HCT116 (cell line): ENCODE measurements at regions not wholly inside any gene's neighbourhood (a gene's known extent, or its start where the extent isn't known, plus 50 kb on each side); places are given as distances from the start of the nearest gene placed in this dataset.

Experiments used
- ATF3 ChIP-seq: IDR thresholded peaks from 2 replicates; pipeline ENCODE4 v1.6.1; 2012
- CTCF ChIP-seq, 3 experiments: fragments of 200-600 bp in 1 of 3; sonication (generic) in 1 of 3; IDR thresholded peaks in 2 of 3; conservative IDR thresholded peaks in 1 of 3; 2 replicates each; pipeline ENCODE4 v1.5.1; 2012 to 2017; ENCODE audit warnings: low read depth in 2 of 3, low read length in 2 of 3, antibody characterized with exemption in 1 of 3, borderline replicate concordance in 1 of 3, control low read depth in 1 of 3, mild to moderate bottlenecking in 1 of 3, mixed read lengths in 1 of 3, mixed run types in 1 of 3, moderate library complexity in 1 of 3; ENCODE audit not compliant: insufficient read depth in 1 of 3
- EZH2 ChIP-seq: fragments of 200-600 bp; sonication (generic); IDR thresholded peaks from 2 replicates; pipeline ENCODE4 v1.6.1; 2017; ENCODE audit warnings: antibody characterized with exemption, mixed run types
- EZH2phosphoT487 ChIP-seq: fragments of 200-600 bp; IDR thresholded peaks from 2 replicates; pipeline ENCODE4 v1.6.1; 2018; ENCODE audit warnings: antibody characterized with exemption, borderline replicate concordance
- MAX ChIP-seq: IDR thresholded peaks from 2 replicates; pipeline ENCODE4 v1.6.1; 2012
- POLR2A ChIP-seq: IDR thresholded peaks from 2 replicates; pipeline ENCODE4 v1.7.0; 2011; ENCODE audit warnings: borderline replicate concordance; ENCODE audit not compliant: insufficient read depth, insufficient read length; ENCODE audit errors: extremely low read depth
- POLR2AphosphoS5 ChIP-seq: IDR thresholded peaks from 2 replicates; pipeline ENCODE4 v1.6.1; 2011; ENCODE audit warnings: mild to moderate bottlenecking, low read depth, low read length, moderate library complexity
- REST ChIP-seq: IDR thresholded peaks from 2 replicates; pipeline ENCODE4 v1.6.1; 2012; ENCODE audit warnings: low read depth
- SIN3A ChIP-seq: IDR thresholded peaks from 2 replicates; pipeline ENCODE4 v1.6.1; 2012; ENCODE audit warnings: low read depth
- SRF ChIP-seq: IDR thresholded peaks from 2 replicates; pipeline ENCODE4 v1.6.1; 2012; ENCODE audit warnings: low read depth
- TCF7L2 ChIP-seq: IDR thresholded peaks from 2 replicates; pipeline ENCODE4 v1.7.0; 2011; ENCODE audit warnings: borderline replicate concordance, inconsistent platforms; ENCODE audit not compliant: insufficient read depth, insufficient read length; ENCODE audit errors: extremely low read depth
- ZFX ChIP-seq: fragments of 450-650 bp; IDR thresholded peaks from 2 replicates; pipeline ENCODE4 v1.6.1; 2017

GRCh38 chr18:26734760-26735159 is 130.7 kb downstream of the AQP4 start:
- TF ChIP-seq POLR2AphosphoS5 (no peak), CTCF (IDR thresholded peaks at IDR 0.05 in 2 of 3, conservative IDR thresholded peaks at IDR 0.05 in 1 of 3; ENCODE audit: borderline replicate concordance in 1 of 3, insufficient read depth in 1 of 3, low read depth in 2 of 3, low read length in 2 of 3) (no peak), POLR2A (no peak), ATF3 (no peak), MAX (no peak), REST (no peak), EZH2 (no peak), SIN3A (no peak), ZFX (no peak), SRF (no peak), TCF7L2 (no peak), EZH2phosphoT487 (no peak)
